Memory B cell (primary cell): ENCODE measurements at regions not wholly inside any gene's neighbourhood (a gene's known extent, or its start where the extent isn't known, plus 50 kb on each side); places are given as distances from the start of the nearest gene placed in this dataset.
"Not testable (repeated sequence)": the region's sequence is repeated elsewhere in the genome, so short reads cannot be mapped to it uniquely, and the experiment has no call there.

Experiments
- ATAC-seq: fragments of 150-1000 bp; cut with Tn5 transposase; 2 replicates; pipeline ENCODE4 v1.10.0; 2021; ENCODE audit warnings: low read depth, mild to moderate bottlenecking, moderate library complexity
- DNase-seq, 2 donors: peaks; one replicate each; pipeline ENCODE4 v3.0.0; 2022; ENCODE audit warnings: low spot score in 2 of 2
- H3K27ac Mint-ChIP-seq: one replicate; pipeline ENCODE4 v1.8.0; 2022; ENCODE audit warnings: mild to moderate bottlenecking, moderate library complexity, mixed read lengths
- H3K27me3 Mint-ChIP-seq: one replicate; pipeline ENCODE4 v1.8.0; 2022; ENCODE audit warnings: mixed read lengths
- H3K36me3 Mint-ChIP-seq: one replicate; pipeline ENCODE4 v1.8.0; 2022; ENCODE audit warnings: mild to moderate bottlenecking, mixed read lengths
- H3K4me1 Mint-ChIP-seq: one replicate; pipeline ENCODE4 v1.8.0; 2022; ENCODE audit warnings: mixed read lengths
- H3K4me3 Mint-ChIP-seq: one replicate; pipeline ENCODE4 v1.8.0; 2022; ENCODE audit warnings: mild to moderate bottlenecking, moderate library complexity, mixed read lengths
- H3K9me3 Mint-ChIP-seq: one replicate; pipeline ENCODE4 v1.8.0; 2022; ENCODE audit warnings: mixed read lengths

DNA sequence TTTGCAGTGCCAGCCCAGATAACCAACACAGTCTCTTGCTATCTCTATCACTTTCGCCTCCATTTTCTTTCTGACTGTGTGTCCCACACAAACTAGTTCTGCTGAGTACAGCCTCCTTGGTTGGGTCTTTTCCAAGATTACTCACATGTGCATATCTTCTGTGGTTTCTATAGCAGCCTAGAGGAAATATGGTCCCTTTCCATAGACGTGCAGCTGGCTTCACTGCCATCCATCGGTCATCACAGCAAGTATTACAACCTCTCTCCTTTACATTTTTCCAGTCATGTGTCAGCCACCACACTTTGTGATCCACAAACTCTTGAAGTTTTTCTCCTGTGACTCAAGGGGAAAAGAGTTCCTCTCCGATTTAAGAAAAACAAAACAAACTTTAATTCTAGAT is 893.4 kb upstream of the ADGRL4 start:
- no peak for ATAC-seq
- Mint-ChIP-seq H3K27me3 (no peaks in the 10 kb centered on the region), H3K4me3 (no peak overlapping the region), H3K9me3 (peaks cover 5% of the 10 kb centered on the region), H3K27ac (no peak overlapping the region), H3K4me1 (no peaks in the 10 kb centered on the region), H3K36me3 (no peaks in the 10 kb centered on the region)
- no peak for DNase-seq

DNA sequence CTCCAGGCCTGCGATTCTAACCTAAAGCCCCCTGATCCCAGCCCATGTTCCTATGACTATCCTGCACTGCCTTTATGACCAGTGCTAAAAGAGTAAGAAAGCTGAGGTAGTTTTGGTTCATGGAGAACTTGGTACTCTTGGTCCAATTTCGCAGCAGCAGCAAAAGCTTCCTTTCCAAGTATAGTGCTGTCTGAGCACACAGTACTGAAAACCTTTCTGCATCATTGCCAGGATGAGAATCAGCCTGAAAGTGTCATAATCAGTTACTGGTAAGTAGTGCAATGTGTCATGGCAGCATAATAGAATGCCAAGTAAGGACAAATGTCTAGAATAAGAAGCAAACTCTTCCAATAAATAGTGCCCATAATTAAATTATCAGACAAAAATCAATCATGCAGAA is 889.6 kb upstream of the ADGRL4 start:
- Mint-ChIP-seq H3K27ac (no peak overlapping the region), H3K36me3 (no peaks in the 10 kb centered on the region), H3K4me3 (no peak overlapping the region), H3K4me1 (no peaks in the 10 kb centered on the region), H3K9me3 (peaks cover 2% of the 10 kb centered on the region), H3K27me3 (no peaks in the 10 kb centered on the region)
- ATAC-seq: no peak
- no peak for DNase-seq

DNA sequence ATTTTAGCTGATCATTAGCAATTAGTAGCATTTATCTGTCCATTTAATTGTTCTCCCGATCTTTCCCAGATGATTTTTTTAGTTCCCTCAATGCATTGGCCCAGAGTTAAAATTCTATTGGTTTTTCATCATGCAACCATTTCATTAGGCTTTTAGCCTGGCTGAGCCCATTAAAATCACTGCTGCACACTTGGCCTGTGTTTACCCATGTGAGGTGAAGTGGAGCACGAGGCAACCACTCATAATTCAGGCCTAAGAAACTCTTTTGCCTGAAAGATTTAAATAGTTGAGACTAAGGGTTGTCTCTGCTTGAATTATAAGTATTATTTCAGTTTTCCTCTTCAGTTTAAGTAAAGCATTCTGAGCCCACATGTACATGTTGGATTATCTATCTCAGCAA is 889.0 kb upstream of the ADGRL4 start:
- no peaks in the 10 kb centered on the region for H3K36me3 Mint-ChIP-seq
- no peaks in the 10 kb centered on the region for H3K4me1 Mint-ChIP-seq
- no peak overlapping the region for H3K4me3 Mint-ChIP-seq
- ATAC-seq (no peak), DNase-seq (no peak)
- H3K27ac Mint-ChIP-seq: no peak overlapping the region
- peaks cover 2% of the 10 kb centered on the region for H3K9me3 Mint-ChIP-seq
- H3K27me3 Mint-ChIP-seq: no peaks in the 10 kb centered on the region

DNA sequence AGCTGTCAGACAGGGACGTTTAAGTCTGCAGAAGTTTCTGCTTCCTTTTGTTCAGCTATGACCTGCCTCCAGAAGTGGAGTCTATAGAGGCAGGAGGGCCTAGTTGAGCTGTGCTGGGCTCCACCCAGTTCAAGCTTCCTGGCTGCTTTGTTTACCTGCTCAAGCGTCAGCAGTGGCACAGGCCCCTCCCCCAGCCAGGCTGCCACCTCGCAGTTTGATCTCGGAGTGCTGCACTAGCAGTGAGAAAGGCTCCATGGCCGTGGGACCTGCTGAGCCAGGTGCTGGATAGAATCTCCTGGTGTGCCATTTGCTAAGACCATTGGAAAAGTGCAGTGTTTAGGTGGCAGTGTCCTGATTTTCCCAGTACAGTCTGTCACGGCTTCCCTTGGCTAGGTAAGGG is 887.6 kb upstream of the ADGRL4 start:
- H3K9me3 Mint-ChIP-seq, H3K4me1 Mint-ChIP-seq: not testable (repeated sequence)

DNA sequence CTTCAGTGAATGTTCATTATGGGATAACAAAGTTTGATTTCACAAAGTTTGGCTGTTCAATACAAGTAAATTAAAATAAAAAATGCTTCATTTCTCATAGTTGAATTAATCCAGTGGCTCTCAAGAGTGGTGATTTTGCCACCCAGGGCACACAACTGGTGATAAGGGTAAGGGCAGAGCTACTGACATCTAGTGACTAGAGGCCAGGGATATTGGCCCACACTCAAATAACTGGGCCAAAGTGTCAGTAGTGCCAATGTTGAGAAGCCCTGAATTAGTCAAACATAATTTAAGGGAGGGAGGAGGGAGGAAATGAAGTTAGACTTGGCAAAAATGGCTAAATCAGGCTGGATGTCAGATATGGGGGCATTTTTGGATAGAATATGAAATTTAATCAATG is 880.5 kb upstream of the ADGRL4 start:
- Mint-ChIP-seq H3K36me3 (peaks cover 3% of the 10 kb centered on the region), H3K27ac (no peak overlapping the region), H3K27me3 (no peaks in the 10 kb centered on the region), H3K9me3 (peaks cover 9% of the 10 kb centered on the region), H3K4me1 (no peaks in the 10 kb centered on the region), H3K4me3 (no peak overlapping the region)
- ATAC-seq (no peak), DNase-seq (no peak)

More for the DNA sequence above, 887.6 kb upstream of the ADGRL4 start:
- not testable (repeated sequence) for H3K27me3 Mint-ChIP-seq, H3K27ac Mint-ChIP-seq, H3K36me3 Mint-ChIP-seq, DNase-seq, ATAC-seq, H3K4me3 Mint-ChIP-seq

DNA sequence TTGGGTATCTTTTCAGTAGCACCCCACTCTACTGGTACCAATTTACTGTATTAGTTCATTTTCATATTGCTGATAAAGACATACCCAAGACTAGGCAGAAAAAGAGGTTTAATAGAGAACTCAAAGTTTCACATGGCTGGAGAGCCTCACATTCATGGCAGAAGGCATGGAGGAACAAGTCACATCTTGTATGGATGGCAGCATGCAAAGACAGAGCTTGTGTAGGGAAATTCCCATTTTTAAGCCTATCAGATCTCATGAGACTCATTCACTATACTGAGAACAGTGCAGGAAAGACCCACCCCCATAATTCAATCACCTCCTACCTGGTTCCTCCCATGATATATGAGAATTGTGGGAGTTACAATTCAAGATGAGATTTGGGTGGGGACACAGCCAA is 878.6 kb upstream of the ADGRL4 start:
- Mint-ChIP-seq H3K4me3 (no peak overlapping the region), H3K27ac (no peak overlapping the region), H3K36me3 (peaks cover 3% of the 10 kb centered on the region), H3K4me1 (no peaks in the 10 kb centered on the region), H3K9me3 (peaks cover 11% of the 10 kb centered on the region), H3K27me3 (no peaks in the 10 kb centered on the region)
- no peak for DNase-seq
- ATAC-seq: no peak

DNA sequence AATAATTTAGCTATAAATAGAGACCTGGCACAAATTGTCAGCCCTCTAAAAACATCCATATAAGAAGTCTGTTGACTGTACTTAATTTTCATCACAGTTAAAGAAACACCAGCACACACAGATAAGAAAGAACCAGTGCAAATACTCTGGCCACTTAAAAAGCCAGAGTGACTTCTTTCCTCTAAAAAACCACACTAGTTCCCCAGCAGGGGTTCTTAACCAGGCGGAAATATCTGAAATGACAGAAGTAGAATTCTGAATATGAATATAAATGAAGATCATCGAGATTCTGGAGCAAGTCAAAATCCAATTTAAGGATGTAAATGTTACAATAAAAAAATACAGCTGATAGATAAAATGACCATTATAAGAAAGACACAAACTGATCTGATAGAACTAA is 870.6 kb upstream of the ADGRL4 start:
- ATAC-seq (no peak), DNase-seq (no peak)
- no peaks in the 10 kb centered on the region for H3K27me3 Mint-ChIP-seq
- H3K36me3 Mint-ChIP-seq: peaks cover 2% of the 10 kb centered on the region
- no peak overlapping the region for H3K4me3 Mint-ChIP-seq
- H3K9me3 Mint-ChIP-seq: peaks cover 5% of the 10 kb centered on the region
- no peak overlapping the region for H3K27ac Mint-ChIP-seq
- H3K4me1 Mint-ChIP-seq: no peaks in the 10 kb centered on the region

DNA sequence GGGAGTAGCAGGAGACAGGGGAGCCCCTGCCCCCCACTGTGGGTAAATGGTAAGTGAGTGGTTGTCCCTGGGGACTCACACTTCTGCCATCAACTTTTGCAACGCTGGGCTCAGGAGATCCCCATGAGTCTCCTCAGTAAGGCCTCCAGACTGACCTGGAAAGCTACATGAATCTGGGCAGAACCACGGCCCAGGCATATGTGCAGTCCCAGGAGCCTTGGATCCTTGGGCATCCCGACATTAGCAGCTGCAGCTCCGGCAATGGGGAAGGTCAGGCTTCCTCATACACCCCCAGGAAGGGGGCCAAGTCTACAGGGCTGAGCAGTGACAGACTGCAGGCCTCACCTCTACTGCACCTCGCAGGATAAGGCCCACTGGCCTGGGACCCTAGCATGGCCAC is 868.7 kb upstream of the ADGRL4 start:
- Mint-ChIP-seq H3K4me3 (no peak overlapping the region), H3K27me3 (no peaks in the 10 kb centered on the region), H3K9me3 (peaks cover 3% of the 10 kb centered on the region), H3K27ac (no peak overlapping the region), H3K4me1 (no peaks in the 10 kb centered on the region), H3K36me3 (peaks cover 2% of the 10 kb centered on the region)
- DNase-seq (no peak), ATAC-seq (no peak)

DNA sequence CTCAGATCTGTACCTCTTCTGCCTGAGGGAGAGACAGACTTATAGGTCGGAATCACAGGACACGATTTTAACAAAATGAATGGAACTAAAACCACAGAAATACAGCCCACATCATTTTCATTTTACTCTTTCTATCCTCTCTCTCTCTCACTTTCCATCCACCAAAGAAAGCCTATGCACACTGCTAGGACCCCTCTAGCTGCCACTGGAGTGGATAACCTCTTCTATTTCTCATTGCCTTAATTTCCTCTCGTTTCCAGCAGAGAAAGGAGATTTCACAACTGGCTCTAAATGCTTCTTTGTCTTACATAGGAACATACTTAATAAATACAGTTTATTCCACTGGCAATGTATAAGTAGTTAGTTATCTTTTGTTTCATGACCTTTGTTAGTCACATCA is 867.8 kb upstream of the ADGRL4 start:
- Mint-ChIP-seq H3K27ac (no peak overlapping the region), H3K4me3 (no peak overlapping the region), H3K36me3 (peaks cover 2% of the 10 kb centered on the region), H3K27me3 (no peaks in the 10 kb centered on the region), H3K4me1 (no peaks in the 10 kb centered on the region), H3K9me3 (peaks cover 1% of the 10 kb centered on the region)
- ATAC-seq (no peak), DNase-seq (no peak)

DNA sequence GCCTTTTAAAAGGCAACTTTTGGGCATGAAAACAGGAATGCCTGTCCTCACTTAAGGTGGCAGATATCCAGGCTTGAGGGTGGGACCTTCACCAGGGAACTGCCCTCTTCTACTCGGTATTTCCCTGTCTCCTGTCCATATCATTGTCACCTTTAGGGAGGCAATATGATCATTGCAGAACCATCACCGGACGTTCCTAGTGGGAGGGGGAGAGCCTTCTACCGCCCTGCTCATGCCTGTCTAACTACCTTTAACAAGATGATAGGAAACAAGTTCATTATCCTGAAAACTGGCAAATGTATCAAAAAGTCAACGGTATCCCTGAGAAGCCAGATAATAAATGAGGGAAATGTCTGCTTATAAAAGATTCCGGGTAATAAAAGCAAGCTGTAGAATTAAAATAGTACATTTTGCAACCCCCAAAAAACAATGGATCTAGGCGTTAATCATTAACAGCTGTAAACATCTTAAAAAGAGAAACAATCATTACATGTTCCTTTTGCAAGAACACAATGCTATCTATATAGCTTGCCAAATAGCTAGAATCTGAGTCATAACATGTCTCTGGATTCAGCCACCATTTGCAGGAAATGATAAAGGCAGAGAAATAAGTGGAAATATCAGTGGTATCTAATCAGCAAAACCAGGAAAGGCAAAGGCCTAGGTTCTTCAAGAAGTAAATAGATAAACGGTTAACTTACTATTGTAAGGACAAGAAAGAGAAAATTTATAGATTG is 852.9 kb upstream of the ADGRL4 start:
- no peaks in the 10 kb centered on the region for H3K4me1 Mint-ChIP-seq
- no peaks in the 10 kb centered on the region for H3K36me3 Mint-ChIP-seq
- no peak for DNase-seq
- peaks cover 7% of the 10 kb centered on the region for H3K9me3 Mint-ChIP-seq
- ATAC-seq: no peak
- no peak overlapping the region for H3K27ac Mint-ChIP-seq
- H3K4me3 Mint-ChIP-seq: no peak overlapping the region
- peaks cover 2% of the 10 kb centered on the region for H3K27me3 Mint-ChIP-seq

DNA sequence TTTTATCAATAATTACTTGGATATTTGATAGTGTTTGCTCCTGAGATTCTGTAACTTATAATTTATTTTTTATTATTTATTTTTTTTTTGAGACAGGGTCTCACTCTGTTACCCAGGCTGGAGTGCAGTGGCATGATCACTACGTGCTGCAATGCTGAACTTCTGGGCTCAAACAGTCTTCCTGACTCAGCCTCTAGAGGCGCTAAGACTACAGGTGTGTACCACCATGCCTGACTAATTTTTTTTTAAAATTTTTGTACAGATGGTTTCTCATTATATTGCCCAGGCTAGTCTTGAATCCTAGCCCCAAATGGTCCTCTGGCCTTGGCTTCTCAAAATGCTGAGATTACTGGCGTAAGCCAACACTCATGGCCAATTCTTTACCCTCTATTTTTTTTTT is 845.5 kb upstream of the ADGRL4 start:
- Mint-ChIP-seq H3K36me3 (no peaks in the 10 kb centered on the region), H3K4me1 (peaks cover 2% of the 10 kb centered on the region), H3K4me3 (no peak overlapping the region), H3K9me3 (no peaks in the 10 kb centered on the region), H3K27ac (no peak overlapping the region), H3K27me3 (peaks cover 2% of the 10 kb centered on the region)
- no peak for DNase-seq
- no peak for ATAC-seq

DNA sequence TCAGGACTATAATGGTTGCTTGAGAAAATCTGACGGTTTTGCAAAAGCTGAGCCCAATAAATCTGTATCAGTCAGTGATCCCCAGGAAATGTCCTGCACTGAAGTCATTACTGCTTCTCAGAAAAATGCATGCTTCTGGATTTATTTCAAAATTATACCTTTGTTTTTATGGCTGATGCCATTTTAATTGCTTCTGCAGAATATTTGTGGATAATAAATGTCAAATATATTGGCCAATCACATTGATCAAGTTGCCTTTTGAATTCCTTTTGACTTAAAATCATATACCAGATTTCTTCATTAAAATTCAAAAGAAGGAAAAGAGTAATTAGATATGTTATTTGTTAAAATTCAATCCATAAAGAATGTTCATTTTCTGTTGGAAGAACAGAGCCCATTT is 842.9 kb upstream of the ADGRL4 start:
- peaks cover 2% of the 10 kb centered on the region for H3K4me1 Mint-ChIP-seq
- no peak overlapping the region for H3K4me3 Mint-ChIP-seq
- no peak for DNase-seq
- no peaks in the 10 kb centered on the region for H3K9me3 Mint-ChIP-seq
- H3K36me3 Mint-ChIP-seq: no peaks in the 10 kb centered on the region
- no peaks in the 10 kb centered on the region for H3K27me3 Mint-ChIP-seq
- no peak for ATAC-seq
- H3K27ac Mint-ChIP-seq: no peak overlapping the region

DNA sequence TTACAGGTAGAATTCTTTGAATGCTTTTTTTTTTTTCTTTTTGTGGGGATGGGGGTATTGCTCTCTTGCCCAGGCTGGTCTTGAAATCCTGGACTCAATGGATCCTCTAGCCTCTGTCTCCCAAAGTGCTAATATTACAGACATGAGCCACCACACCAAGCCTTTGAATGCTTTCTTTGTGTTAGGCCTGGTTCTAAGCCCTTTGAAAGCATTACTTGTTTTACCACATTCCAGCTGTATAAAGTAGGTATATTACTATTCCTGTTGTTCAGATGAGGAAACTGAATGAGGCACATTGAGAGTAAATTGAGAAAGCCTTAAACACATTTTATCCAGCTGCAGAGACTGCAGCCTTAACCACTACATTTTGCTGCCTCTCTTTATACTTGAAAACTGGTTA is 841.8 kb upstream of the ADGRL4 start:
- Mint-ChIP-seq H3K27ac (no peak overlapping the region), H3K9me3 (no peaks in the 10 kb centered on the region), H3K36me3 (no peaks in the 10 kb centered on the region), H3K4me3 (no peak overlapping the region), H3K27me3 (no peaks in the 10 kb centered on the region), H3K4me1 (peaks cover 2% of the 10 kb centered on the region)
- no peak for ATAC-seq
- no peak for DNase-seq

DNA sequence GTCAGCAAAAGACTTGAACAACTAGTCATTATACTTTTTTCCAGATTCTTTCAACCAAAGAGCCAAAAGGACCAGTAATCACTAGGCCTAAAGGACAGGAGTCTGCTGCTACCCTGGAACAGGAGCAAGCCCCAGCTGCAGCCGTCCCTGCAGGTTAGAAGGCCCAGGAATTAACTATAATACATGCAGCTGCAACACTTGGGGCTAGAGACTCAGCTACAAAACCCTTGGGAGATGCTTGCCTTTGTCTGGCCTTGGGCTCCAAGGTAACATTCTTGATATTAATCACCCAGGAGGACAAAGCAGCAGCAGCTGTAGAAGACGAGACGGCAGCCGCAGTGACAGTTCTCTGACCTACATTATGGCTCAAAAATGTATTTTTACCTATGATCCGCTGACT is 841.2 kb upstream of the ADGRL4 start:
- ATAC-seq (no peak), DNase-seq (no peak)
- no peak overlapping the region for H3K27ac Mint-ChIP-seq
- H3K9me3 Mint-ChIP-seq: no peaks in the 10 kb centered on the region
- no peaks in the 10 kb centered on the region for H3K27me3 Mint-ChIP-seq
- H3K4me1 Mint-ChIP-seq: peaks cover 2% of the 10 kb centered on the region
- H3K36me3 Mint-ChIP-seq: no peaks in the 10 kb centered on the region
- H3K4me3 Mint-ChIP-seq: no peak overlapping the region

DNA sequence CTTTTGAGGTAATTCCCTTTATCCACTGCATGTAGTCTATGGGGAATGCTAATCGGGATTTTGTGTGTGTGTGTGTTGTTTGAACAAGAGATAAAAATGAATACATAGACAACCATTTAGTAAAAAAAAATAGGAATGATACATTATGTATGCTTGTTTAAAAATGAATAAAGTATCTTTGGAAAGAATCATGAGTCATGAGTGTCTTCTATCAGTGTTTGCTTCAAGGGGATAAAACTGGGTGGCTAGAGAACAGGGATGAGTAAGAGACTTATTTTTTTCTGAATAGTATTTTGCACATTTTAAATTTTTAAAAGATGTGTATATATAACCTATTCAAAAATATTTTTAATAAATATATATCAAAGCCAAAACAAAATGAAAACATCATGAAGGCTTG is 839.4 kb upstream of the ADGRL4 start:
- no peaks in the 10 kb centered on the region for H3K4me1 Mint-ChIP-seq
- no peak overlapping the region for H3K27ac Mint-ChIP-seq
- DNase-seq (no peak), ATAC-seq (no peak)
- no peaks in the 10 kb centered on the region for H3K9me3 Mint-ChIP-seq
- no peaks in the 10 kb centered on the region for H3K36me3 Mint-ChIP-seq
- H3K4me3 Mint-ChIP-seq: no peak overlapping the region
- H3K27me3 Mint-ChIP-seq: no peaks in the 10 kb centered on the region
